ENCODE measurements at regions not wholly inside any gene's neighbourhood (a gene's known extent, or its start where the extent isn't known, plus 50 kb on each side); places are given as distances from the start of the nearest gene placed in this dataset.
"Not testable (repeated sequence)": the region's sequence is repeated elsewhere in the genome, so short reads cannot be mapped to it uniquely, and the experiment has no call there.

GRCh38 chr11:67940440-67940839 is 63.5 kb downstream of the UNC93B1 start:
- H3K4me3 ChIP-seq (ENCODE audit: low read depth, low read length); DNase-seq (ENCODE audit: low read depth): not testable (repeated sequence)

- DNase-seq (ENCODE audit: low read depth); H3K4me3 ChIP-seq (ENCODE audit: low read depth, low read length): not testable (repeated sequence)
Observed at GRCh38 chr11:67938964-67939363, 64.9 kb downstream of the UNC93B1 start.

- not testable (repeated sequence) for H3K4me3 ChIP-seq (ENCODE audit: low read depth, low read length); DNase-seq (ENCODE audit: low read depth)
Observed at GRCh38 chr11:67938371-67938770, 65.5 kb downstream of the UNC93B1 start.

- not testable (repeated sequence) for H3K4me3 ChIP-seq (ENCODE audit: low read depth, low read length); DNase-seq (ENCODE audit: low read depth)
Observed at GRCh38 chr11:67923565-67923964, 80.3 kb downstream of the UNC93B1 start.

- DNase-seq (ENCODE audit: low read depth); H3K4me3 ChIP-seq (ENCODE audit: low read depth, low read length): not testable (repeated sequence)
Observed at GRCh38 chr11:67920546-67920945, 83.4 kb downstream of the UNC93B1 start.

- not testable (repeated sequence) for H3K4me3 ChIP-seq (ENCODE audit: low read depth, low read length); DNase-seq (ENCODE audit: low read depth)
Observed at GRCh38 chr11:67912184-67912583, 91.7 kb downstream of the UNC93B1 start.

- not testable (repeated sequence) for DNase-seq (ENCODE audit: low read depth); H3K4me3 ChIP-seq (ENCODE audit: low read depth, low read length)
Observed at GRCh38 chr11:67911211-67911610, 92.7 kb downstream of the UNC93B1 start.

- DNase-seq (ENCODE audit: low read depth); H3K4me3 ChIP-seq (ENCODE audit: low read depth, low read length): not testable (repeated sequence)
Observed at GRCh38 chr11:67910803-67911202, 93.1 kb downstream of the UNC93B1 start.

GRCh38 chr11:67906969-67907368 is 96.9 kb downstream of the UNC93B1 start:
- not testable (repeated sequence) for H3K4me3 ChIP-seq (ENCODE audit: low read depth, low read length); DNase-seq (ENCODE audit: low read depth)

GRCh38 chr11:67899462-67899861 is 104.4 kb downstream of the UNC93B1 start:
- DNase-seq (ENCODE audit: low read depth); H3K4me3 ChIP-seq (ENCODE audit: low read depth, low read length): not testable (repeated sequence)

GRCh38 chr11:67893487-67893886 is 110.4 kb downstream of the UNC93B1 start:
- DNase-seq (ENCODE audit: low read depth); H3K4me3 ChIP-seq (ENCODE audit: low read depth, low read length): not testable (repeated sequence)

- not testable (repeated sequence) for H3K4me3 ChIP-seq (ENCODE audit: low read depth, low read length); DNase-seq (ENCODE audit: low read depth)
Observed at GRCh38 chr11:67889646-67890045, 114.3 kb downstream of the UNC93B1 start.

- DNase-seq (ENCODE audit: low read depth); H3K4me3 ChIP-seq (ENCODE audit: low read depth, low read length): not testable (repeated sequence)
Observed at GRCh38 chr11:67888056-67888455, 115.8 kb downstream of the UNC93B1 start.

- not testable (repeated sequence) for H3K4me3 ChIP-seq (ENCODE audit: low read depth, low read length); DNase-seq (ENCODE audit: low read depth)
Observed at GRCh38 chr11:67886672-67887071, 117.2 kb downstream of the UNC93B1 start.

- H3K4me3 ChIP-seq (ENCODE audit: low read depth, low read length); DNase-seq (ENCODE audit: low read depth): not testable (repeated sequence)
Observed at GRCh38 chr11:67886207-67886606, 117.7 kb downstream of the UNC93B1 start.

- not testable (repeated sequence) for H3K4me3 ChIP-seq (ENCODE audit: low read depth, low read length)
Observed at GRCh38 chr11:67885574-67885973, 118.3 kb downstream of the UNC93B1 start.

GRCh38 chr11:67884761-67885558 is 118.9 kb downstream of the UNC93B1 start:
- not testable (repeated sequence) for DNase-seq (ENCODE audit: low read depth)

More at GRCh38 chr11:67885574-67885973, 118.3 kb downstream of the UNC93B1 start:
- not testable (repeated sequence) for DNase-seq (ENCODE audit: low read depth)

GRCh38 chr11:67884073-67884757 is 119.7 kb downstream of the UNC93B1 start:
- H3K4me3 ChIP-seq (ENCODE audit: low read depth, low read length); DNase-seq (ENCODE audit: low read depth): not testable (repeated sequence)

More at GRCh38 chr11:67884761-67885558, 118.9 kb downstream of the UNC93B1 start:
- H3K4me3 ChIP-seq (ENCODE audit: low read depth, low read length): not testable (repeated sequence)

GRCh38 chr11:67882304-67882703 is 121.6 kb downstream of the UNC93B1 start:
- not testable (repeated sequence) for DNase-seq (ENCODE audit: low read depth)

GRCh38 chr11:67881836-67882235 is 122.1 kb downstream of the UNC93B1 start:
- DNase-seq (ENCODE audit: low read depth); H3K4me3 ChIP-seq (ENCODE audit: low read depth, low read length): not testable (repeated sequence)

More at GRCh38 chr11:67882304-67882703, 121.6 kb downstream of the UNC93B1 start:
- H3K4me3 ChIP-seq (ENCODE audit: low read depth, low read length): not testable (repeated sequence)

Measured in GM12865 (cell line).